Activated CD8-positive, alpha-beta memory T cell treated with anti-CD3 and anti-CD28 coated beads for 24 hours (primary cell): ENCODE measurements at regions not wholly inside any gene's neighbourhood (a gene's known extent, or its start where the extent isn't known, plus 50 kb on each side); places are given as distances from the start of the nearest gene placed in this dataset.
"Not testable (repeated sequence)": the region's sequence is repeated elsewhere in the genome, so short reads cannot be mapped to it uniquely, and the experiment has no call there.

Experiments used
- DNase-seq: peaks from one replicate; pipeline ENCODE4 v3.0.0-alpha.2; 2020

DNA sequence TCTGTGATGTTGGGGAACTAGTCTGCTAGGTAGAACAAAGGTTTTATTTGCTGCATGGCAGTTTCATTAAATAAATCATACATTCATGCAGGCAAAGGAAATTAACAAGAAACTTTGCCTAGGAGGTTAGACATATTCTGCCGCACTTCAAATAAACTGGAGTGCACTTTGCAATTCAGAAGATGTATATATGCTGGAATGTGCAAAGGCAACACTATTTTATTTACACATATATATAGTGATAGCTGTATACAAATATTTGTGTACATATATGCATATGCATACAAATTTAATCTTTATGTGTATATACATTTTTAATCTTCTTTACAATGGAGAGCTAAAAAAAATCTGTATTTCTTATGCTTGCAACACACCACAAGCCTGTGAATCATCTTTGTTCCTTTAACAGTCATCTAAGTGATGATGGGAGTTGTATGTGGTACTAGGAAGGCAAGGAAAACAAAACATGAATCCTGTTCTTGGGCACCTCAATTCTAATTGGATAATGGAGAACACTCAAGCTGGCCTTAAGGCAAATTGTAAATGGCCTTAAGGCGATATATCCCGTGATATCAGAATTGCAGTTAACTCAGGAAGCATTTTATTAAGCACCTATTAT is 605.8 kb upstream of the CAMK1G start:
- no peak for DNase-seq

DNA sequence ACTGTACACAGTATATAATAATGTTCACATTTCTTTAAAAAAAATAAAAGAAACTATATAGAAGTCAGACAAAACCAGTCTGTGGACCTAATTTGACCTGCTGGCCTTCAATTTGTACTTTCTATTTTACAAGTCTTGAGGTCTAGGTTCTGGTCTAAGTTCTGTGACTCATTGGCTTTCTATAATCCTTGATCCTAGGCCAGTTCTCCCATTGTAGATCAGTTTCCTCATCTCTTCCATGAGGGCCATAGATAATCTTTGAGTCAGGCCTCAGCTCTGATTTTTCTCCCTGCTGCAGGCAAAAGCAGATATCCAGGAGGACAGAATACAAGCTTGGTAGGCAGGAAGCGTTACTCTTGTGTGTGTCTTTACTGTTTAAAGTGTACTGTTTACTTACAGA is 603.7 kb upstream of the CAMK1G start:
- DNase-seq, result no peak

DNA sequence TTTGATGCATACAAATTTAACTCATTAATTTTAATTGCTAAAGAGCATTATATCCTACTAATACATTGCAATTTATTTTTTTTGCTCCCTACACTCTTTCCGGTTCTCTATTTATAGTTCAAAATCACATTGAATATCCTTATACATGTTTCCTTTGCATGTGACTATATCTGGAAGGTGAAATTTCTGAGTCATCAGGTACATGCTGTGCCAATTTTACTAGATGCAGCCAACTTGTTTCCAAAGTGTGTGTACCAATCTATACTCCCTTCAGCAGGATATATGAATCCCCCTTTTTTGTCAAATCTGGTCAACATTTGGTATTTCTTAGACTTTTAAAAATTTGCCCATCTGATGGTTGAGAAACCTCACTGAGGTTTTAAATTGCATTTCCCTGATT is 602.9 kb upstream of the CAMK1G start:
- no peak for DNase-seq

DNA sequence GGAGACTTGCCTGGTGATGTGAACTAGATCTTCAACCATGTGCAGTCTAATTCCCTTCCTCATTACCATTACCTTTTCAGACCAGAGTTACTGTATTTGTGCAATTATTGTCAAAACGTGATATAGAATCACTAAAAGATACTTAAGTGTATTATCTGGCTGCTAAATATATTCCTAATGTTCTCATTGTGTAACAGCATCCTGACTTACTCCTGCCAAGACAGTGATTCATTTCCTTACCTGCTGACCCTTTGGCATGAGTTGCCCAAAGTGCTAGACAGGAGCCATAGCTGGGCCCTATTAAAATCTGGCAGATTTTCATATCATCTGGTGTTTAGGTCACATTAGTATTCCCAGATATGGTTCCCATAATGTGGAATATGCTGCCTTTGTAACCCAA is 598.3 kb upstream of the CAMK1G start:
- no peak for DNase-seq

DNA sequence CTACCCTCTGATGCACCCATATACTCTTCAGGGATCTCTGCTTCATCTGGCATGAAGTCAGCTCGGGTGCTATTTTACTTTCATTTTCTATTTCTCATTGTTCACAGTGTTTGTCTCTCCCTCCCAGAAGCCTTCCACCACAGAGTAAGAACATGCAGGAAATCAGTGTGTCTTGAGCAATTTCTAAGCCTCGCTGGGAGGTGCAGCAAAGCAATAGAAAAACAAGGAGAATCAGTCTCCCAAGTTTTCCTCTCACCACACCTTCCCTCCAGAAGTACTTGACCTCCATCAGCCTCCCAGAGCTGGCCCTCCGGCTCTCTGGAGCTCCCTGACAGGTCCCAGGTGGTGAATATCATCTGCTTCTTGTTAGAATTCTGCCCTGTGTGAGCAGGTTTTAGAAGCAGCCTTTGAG is 594.7 kb upstream of the CAMK1G start:
- DNase-seq, result peak; percentile 61

DNA sequence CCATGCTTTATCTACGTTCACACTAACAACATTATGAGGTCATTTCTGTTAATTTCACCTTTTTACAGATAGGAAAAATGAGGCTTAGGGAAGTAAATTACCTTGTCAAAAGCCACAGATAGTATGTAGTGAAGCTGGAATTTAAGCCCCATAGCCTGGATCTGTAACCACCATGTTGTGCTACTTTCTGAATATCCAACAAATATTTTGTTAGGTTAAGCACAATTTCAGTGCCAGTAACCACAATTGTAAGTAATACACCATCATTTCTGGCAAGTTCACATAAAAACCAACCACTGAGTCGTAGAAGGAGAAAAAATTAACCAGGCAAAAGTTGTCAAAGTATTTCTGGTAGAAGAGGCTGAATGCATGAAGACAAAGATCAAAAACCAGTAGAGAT is 593.1 kb upstream of the CAMK1G start:
- no peak for DNase-seq

DNA sequence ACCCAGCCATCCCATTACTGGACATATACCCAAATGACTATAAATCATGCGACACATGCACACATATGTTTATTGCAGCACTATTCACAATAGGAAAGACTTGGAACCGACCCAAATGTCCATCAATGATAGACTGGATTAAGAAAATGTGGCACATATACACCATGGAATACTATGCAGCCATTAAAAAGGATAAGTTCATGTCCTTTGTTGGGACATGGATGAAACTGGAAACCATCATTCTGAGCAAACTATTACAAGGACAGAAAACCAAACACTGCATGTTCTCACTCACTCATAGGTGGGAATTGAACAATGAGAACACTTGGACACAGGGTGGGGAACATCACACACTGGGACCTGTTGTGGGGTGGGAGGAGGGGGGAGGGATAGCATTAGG is 586.5 kb upstream of the CAMK1G start:
- DNase-seq, result not testable (repeated sequence)

DNA sequence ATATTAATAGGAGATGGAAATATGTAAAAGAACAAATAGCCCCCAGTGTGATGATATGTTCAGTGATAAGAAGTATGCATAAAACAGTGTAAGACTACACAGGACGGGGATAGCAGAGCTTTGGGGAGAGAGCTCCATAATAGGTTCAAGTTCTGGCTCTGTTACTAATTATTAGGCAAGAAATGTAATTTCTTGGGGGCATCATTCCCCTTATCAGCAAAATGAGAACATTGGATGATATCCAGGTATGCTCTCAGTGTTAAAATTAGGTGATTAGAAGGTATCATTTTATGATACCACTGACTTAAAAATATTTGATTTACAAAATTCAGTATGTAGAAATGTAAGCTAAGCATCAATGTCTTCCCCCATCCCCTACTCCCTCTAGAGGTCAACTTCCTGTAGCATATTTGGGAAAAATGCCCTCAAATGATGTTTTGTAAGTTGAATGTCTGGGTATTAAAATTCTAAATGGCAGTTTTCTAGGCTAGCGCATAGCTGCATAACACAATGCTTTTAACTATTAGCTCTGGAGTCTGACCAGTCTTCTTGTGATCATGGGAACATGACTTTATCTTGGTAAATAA is 585.7 kb upstream of the CAMK1G start:
- no peak for DNase-seq

DNA sequence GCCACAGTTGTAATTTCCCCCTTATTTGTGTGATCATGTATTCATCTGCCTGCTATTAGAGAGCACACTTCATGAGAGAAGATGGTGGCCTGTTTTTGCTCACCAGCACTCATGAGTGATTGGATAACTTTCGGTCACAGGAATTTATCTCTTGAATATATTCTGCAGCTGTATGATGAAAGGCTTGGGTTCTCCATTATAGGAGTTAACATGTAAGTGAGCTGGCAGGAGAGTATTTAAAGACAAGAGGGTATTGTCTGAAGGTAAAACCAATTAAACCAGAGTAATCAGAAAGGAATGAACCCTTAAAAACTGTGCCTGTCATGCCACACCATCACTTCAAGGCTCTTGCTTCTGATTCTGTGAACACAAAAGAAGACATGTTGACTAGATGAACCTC is 574.9 kb upstream of the CAMK1G start:
- no peak for DNase-seq

DNA sequence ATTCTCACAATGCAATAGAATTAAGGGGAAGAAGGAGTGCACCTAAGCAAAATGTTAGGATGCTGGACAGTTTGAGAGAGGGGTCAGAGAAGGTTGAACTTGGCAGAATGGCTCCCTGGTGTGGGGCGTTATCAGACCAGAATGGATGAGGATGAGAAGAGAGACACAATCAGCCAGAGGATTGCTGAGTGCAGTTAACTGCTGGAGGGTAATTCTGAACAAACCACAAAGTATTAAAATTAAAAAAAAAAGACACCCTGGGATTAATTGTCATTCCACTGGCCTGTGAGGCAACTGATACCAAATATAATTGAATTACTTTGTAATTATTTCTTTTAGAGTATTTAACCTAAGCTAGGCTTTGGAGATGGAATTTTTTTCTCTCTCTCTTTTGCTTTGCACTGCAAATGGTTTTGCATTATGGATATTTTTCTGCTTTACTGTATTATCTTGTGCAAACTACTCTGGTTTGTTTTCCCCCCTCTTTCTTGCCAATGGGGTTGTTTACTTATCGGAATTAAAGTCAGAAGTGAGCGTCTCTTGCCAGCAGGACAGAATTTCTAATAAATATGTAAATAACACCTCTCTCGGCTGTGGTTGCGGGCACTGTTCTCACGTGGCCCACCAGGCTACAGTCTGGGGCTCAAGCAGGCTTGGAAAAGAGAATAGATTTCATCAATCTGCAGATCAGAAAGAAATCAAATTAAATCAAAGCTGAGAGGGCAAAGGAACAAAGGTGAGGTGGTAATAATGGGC is 572.9 kb upstream of the CAMK1G start:
- DNase-seq, result no peak

DNA sequence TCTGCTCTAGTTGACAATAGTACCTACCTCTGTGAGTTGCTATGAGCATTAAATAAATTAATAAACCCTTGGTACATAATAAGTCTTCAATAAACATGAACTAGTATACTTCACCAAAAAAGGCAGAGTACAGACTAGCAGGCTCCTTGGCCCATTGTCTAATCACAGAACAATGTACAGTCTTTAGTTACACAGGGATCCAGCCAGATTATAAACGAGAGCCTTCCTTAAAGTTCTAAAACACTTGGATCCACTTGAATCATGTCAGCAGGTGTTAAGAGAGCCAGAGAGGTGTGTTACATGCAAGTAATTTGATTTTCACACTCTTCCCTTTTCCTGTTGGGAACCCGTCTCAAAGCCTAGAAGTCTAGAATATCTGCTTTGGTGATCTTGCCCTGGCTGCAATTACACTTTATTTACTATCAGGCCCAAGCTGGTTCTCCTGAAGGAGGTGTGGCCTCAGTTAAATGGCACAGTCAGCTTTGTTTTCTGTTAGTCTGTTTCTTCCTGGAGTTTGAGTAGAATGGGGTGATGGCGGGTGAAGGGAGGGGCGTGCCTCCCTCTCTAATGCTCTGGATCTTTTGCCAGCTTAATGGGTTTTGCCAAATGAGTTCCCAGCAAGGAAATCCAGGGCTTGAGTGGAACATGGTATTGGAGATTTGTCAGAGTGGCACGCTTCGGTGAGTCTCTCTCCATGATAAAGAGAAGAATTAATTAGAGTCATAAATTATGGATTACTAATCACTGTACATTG is 570.9 kb upstream of the CAMK1G start:
- no peak for DNase-seq

DNA sequence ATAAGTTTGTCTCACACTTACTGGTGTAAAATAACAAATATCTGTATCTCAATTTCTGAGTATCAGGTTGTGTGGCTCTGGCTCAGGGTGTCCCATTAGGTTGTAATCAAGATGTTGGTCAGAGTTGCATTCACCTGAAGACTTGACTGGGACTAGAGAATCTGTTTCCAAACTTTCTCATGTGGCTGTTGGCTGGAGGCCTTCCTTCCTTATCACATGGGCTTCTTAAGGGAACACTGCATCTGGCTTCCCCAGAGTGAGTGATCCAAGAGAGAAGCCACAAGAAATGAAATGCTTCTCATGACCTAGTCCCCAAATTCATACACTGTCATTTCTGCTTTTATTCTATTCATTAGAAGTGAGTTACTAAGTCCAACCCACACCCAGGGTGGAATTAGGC is 568.4 kb upstream of the CAMK1G start:
- DNase-seq, result no peak

DNA sequence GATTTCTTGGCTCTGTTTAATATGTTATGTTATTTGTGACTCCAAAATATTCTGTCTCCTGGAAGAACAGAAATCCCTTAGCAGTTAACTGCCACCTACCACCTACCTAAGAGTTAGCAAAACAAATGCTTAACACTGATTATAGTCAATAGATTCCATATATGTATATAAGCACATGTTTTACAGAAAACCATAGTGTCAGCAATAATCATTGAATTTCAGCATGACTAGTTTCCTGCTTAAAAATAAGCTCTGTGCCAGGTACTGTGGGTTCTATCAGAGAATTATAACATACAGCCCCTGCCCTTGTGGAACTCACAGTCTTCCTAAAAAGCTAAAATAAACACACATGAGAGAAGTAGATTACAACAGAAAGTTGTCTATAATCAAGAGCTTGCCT is 561.9 kb upstream of the CAMK1G start:
- no peak for DNase-seq

DNA sequence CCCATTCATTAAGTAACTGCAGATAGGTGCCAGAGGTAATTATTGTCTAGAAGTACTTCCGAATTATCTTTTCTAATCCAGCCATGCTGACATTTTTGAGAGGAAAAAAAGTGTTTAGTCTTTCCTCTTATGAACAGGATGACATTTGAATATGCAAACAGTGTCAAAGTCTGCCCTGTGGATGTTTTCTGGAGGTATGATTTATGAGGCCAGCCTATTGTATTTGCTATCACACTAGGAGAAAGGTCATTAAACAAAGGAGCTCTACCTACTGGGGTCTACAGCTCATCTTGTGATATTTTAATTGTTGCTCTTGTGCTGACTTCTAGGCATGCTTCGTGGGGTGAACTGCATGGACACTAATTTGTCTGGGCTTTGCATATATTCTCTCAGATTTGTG is 559.7 kb upstream of the CAMK1G start:
- no peak for DNase-seq

DNA sequence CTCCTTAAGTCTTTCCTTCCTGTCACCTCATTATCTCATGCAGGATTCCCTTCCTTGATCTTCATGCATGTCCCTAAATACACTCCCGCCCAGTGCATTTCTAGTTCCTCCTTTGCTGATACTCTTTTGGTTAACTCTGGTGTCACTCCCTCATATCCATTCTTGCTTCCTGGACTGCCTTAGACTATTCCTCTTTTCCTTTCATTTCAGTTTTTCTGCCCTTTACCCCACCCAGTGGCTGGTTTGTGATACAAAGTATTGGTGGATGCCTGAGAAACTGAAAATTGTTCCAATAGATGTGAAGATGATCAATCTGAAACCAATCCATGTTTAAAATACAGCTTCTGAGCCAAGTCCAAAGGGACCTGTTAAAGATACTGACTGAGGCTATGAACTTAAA is 553.8 kb upstream of the CAMK1G start:
- DNase-seq, result no peak

DNA sequence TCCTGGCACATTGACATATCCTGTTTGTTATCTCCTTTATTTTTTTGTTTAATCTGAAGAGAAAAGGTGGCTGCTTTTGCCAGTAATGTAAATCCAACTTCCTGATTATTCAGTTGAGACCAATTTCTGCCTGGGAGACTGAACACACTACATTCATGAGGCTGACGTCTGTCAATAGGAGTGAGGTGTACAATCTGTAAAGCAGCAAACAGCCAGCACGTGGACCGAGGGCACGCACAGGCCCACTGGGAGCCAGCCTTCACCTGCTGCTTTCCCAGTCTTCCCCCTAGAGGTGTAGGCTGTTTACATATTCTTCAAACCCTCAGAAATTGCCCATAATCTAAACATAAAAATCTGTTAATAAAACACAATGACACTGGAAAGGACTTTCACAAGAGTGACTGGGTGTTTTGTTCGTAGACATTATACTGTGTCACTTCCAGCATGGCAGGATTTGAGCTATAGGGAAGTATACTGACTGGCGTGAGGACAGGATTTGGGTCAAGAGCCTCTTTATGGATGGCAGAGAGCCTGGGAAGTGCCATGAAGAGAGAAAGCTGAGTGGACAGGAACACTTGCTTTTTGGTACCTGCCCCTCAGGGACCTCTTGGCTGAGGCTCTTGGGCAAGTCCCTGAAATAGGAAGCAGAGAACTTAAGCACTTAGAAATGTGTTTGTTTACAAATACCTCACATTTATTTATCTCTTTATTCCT is 552.9 kb upstream of the CAMK1G start:
- DNase-seq, result no peak

DNA sequence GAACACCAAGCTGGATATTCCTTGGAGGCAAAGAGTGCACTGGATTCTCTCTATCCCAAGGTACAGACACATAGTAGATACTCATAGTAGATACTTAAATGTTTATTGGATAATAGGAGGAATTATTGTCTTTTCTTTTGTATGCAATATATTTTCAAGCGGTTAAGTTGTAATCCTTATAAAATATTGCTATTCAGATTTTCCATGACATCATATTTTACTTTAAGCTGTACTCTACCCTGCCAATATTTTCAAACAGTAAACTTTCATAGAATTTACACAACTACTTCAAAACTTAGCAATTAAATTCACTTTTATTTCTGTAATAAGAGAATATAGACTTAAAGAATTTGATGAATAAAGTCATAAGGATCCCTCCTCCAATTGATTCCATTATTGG is 546.5 kb upstream of the CAMK1G start:
- no peak for DNase-seq

DNA sequence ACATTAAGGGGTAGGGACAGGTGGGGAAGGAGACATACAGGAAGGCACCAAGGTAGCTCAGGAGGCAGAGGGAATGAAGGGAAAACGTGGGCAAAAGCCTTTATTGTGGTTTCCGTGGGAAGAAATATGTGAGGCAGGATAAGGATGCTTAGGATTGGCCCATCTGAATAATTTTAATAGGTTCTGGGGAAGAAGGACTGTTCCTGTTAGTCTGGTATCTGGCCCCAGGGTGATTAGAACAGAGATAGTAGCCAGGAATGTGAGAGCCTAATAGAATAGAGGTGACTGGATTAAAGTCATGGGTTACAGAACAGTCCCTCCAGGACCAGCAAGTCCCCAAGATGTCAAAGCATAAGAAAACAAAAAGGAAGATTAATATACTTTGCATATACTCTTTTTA is 545.2 kb upstream of the CAMK1G start:
- DNase-seq, result no peak

DNA sequence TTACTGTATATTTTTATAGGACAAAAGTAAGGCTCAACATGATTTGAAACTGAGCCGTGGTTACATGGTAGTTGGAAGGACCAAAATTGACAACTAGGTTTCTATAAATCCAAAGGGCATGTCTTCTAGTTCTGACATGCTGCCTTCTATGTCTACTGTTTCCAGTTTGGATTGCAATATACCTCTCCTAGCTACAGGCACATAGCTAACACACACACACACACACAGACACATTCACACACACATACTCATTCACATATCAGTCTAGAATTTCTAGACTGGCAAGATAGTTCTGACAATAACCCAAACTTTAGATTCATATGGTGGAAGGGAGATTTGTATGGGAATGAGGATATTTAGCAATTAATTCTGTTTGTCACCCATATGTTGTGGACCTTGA is 544.8 kb upstream of the CAMK1G start:
- DNase-seq, result no peak

DNA sequence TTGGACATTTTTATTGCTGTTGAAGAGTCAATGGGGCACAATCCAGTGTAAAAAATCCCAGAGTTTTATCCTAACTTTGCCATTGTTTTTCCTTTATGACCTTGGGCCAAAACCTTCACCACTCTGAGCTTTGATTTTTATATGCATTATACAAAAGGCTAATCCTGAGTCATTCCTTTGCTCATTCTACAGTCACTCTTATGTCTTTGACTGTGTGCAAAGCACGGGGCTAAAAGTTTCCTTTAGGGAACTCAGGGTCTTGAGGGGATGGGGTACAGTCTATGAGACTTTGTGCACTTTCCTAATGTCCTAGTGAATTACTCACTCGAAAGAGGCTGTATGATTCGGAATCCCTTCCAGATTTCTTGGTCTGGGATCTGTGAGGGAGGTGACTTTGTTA is 543.2 kb upstream of the CAMK1G start:
- no peak for DNase-seq

DNA sequence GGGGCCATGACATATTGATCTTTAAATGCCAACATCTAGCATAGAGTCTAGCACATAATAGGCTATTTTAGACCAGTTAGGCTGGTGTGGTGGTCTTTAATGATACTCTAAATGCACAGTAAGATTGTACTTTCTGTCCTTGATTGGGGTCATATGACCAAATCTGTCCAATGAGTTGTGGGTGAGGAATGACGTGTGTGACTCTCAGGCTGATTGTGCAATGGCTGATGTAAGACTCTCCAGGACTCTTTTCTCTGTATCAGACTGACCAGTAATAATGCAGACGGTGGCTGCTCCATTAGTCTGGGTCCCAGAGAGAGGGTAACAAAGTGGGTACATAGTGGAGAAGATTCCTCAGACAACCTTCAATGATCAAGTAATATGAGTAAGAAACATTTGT is 541.6 kb upstream of the CAMK1G start:
- no peak for DNase-seq

DNA sequence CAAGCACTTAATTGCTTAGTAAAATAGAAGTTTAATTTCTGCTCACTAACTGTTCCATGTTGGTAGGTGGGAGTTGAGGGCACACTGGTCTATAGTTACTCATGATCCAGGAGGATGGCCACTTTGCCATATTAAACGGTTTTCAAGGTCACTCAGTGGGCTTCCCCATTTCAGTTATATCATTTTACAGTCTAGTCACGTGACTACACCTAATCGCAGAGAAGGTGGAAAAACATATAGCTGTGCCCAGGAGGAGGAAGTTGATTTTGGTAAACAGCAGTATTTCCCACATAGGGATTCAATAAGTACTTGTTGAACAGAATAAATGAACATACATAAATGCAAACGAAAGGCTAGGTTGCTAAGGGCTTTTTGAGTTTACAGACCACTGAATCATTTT is 541.1 kb upstream of the CAMK1G start:
- no peak for DNase-seq

DNA sequence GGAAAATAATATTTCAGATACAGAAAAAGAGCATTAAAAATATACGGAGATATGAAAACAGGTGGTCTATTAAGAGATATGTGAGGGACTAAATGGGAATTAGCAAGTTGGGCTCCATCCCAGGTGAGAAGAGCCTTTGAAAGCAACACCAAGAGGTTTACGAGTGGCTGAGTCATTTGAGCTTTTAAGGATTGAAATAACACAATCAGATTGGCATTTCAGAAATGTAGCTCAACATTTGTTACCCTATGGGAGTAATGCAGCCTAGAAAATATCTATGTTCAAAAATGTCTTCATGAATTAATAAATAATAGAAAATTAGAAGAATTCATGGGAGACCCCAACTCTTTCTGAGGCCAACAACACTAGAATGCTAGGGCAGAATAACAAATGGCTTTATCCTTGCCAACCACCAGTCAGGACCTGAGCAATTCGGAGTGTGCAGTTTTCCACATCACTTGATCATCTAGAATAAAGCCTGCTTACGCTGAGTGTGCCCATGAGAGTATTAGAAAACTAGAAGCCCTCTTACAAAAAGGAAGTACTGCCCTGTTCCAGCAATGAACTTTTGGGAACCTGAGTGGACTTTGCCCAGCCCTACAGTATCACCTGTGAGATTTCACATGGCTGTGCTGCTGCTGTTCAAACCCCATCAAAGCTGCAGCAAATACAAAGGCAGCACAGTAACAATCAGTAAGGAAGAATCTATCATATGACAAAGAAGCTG is 538.0 kb upstream of the CAMK1G start:
- no peak for DNase-seq
